ENCODE measurements at regions not wholly inside any gene's neighbourhood (a gene's known extent, or its start where the extent isn't known, plus 50 kb on each side); places are given as distances from the start of the nearest gene placed in this dataset.

DNA sequence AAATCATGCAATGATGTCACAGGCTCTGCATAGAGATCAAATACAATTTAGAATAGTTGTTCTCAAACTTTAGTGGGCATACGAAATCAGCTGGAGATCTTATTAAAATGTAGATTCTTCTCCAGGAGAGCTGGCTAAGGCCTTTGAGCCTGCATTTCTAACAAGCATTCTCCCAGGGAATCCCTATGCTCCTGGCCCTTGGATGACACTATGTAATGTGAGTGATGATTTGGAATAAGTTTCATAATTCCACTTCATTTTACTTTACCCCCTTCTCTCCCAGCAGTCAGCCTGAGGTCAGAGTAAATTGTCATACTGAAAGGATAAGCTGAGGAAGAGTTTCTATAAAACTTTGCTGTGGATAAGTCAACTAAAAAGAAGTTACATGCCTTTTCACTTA lies 189.1 kb downstream of the UBE2E3 start:
- ATAC-seq (ENCODE audit: insufficient read depth, low read depth) = no peak
- H3K4me1 ChIP-seq (ENCODE audit: insufficient read depth, low read length) = peaks cover 18% of the 10 kb centered on the region
- no peaks in the 10 kb centered on the region for H4K20me1 ChIP-seq (ENCODE audit: insufficient read depth, low read length)
- peaks cover 13% of the 10 kb centered on the region for H3K36me3 ChIP-seq (ENCODE audit: insufficient read depth, low read length)
- H3K9me3 ChIP-seq (ENCODE audit: insufficient read depth, low read length, severe bottlenecking) = peaks cover 19% of the 10 kb centered on the region
- H3K27me3 ChIP-seq (ENCODE audit: insufficient read depth, low read length, poor library complexity) = no peaks in the 10 kb centered on the region
- H3K4me2 ChIP-seq (ENCODE audit: insufficient read depth, low read length) = no peak overlapping the region
- H3K79me2 ChIP-seq (ENCODE audit: insufficient read depth, low read length) = peaks cover 6% of the 10 kb centered on the region; the same call in 1 of the 2 replicates
- no peak overlapping the region for H3K9ac ChIP-seq (ENCODE audit: low read depth, low read length)
- H2AFZ ChIP-seq (ENCODE audit: low read depth, low read length) = no peak overlapping the region
- no peak for DNase-seq
- TF ChIP-seq EZH2 (IDR thresholded peaks at IDR 0.05; ENCODE audit: borderline replicate concordance, low read depth, low read length, severe bottlenecking) = no peak
- TF ChIP-seq, protein P1, sequence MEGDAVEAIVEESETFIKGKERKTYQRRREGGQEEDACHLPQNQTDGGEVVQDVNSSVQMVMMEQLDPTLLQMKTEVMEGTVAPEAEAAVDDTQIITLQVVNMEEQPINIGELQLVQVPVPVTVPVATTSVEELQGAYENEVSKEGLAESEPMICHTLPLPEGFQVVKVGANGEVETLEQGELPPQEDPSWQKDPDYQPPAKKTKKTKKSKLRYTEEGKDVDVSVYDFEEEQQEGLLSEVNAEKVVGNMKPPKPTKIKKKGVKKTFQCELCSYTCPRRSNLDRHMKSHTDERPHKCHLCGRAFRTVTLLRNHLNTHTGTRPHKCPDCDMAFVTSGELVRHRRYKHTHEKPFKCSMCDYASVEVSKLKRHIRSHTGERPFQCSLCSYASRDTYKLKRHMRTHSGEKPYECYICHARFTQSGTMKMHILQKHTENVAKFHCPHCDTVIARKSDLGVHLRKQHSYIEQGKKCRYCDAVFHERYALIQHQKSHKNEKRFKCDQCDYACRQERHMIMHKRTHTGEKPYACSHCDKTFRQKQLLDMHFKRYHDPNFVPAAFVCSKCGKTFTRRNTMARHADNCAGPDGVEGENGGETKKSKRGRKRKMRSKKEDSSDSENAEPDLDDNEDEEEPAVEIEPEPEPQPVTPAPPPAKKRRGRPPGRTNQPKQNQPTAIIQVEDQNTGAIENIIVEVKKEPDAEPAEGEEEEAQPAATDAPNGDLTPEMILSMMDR (IDR thresholded peaks at IDR 0.05; ENCODE audit: borderline replicate concordance, extremely low read depth, low read length, poor library complexity, severe bottlenecking) = no peak
- H3K4me3 ChIP-seq (ENCODE audit: low read depth in 1 of 2, low read length in 2 of 2) = no peak overlapping the region
- H3K27ac ChIP-seq (ENCODE audit: low read length) = no peak overlapping the region

DNA sequence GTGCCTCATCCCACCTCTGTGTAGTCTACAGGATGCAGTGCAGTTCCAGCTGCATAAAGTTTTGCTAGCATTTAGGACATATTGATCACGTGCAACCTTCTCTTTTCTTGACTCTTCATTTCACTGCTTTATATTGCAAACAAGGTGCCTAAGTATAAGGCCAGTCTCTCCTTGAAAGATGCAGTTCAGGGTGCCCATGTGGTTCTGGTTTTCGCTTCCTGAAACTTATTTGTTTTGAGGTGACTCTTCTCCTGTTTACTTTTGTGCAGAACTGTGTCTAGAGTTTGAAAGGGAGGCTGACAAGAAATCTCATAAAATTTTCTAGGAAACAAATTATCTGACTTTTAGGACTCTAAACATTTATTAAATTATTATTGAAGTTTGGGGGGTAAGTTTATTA lies 189.9 kb downstream of the UBE2E3 start:
- peaks cover 6% of the 10 kb centered on the region; the same call in 1 of the 2 replicates for H3K79me2 ChIP-seq (ENCODE audit: insufficient read depth, low read length)
- H3K9ac ChIP-seq (ENCODE audit: low read depth, low read length) = no peak overlapping the region
- H2AFZ ChIP-seq (ENCODE audit: low read depth, low read length) = no peak overlapping the region
- H3K9me3 ChIP-seq (ENCODE audit: insufficient read depth, low read length, severe bottlenecking) = peaks cover 19% of the 10 kb centered on the region
- ATAC-seq (ENCODE audit: insufficient read depth, low read depth) = no peak
- peaks cover 13% of the 10 kb centered on the region for H3K36me3 ChIP-seq (ENCODE audit: insufficient read depth, low read length)
- H3K27me3 ChIP-seq (ENCODE audit: insufficient read depth, low read length, poor library complexity) = no peaks in the 10 kb centered on the region
- no peak overlapping the region for H3K4me3 ChIP-seq (ENCODE audit: low read depth in 1 of 2, low read length in 2 of 2)
- no peak overlapping the region for H3K4me2 ChIP-seq (ENCODE audit: insufficient read depth, low read length)
- H4K20me1 ChIP-seq (ENCODE audit: insufficient read depth, low read length) = no peaks in the 10 kb centered on the region
- no peak overlapping the region for H3K27ac ChIP-seq (ENCODE audit: low read length)
- TF ChIP-seq, protein P1 (IDR thresholded peaks at IDR 0.05; ENCODE audit: borderline replicate concordance, extremely low read depth, low read length, poor library complexity, severe bottlenecking) = no peak
- no peak for TF ChIP-seq EZH2 (IDR thresholded peaks at IDR 0.05; ENCODE audit: borderline replicate concordance, low read depth, low read length, severe bottlenecking)
- DNase-seq = no peak
- peaks cover 12% of the 10 kb centered on the region for H3K4me1 ChIP-seq (ENCODE audit: insufficient read depth, low read length)

DNA sequence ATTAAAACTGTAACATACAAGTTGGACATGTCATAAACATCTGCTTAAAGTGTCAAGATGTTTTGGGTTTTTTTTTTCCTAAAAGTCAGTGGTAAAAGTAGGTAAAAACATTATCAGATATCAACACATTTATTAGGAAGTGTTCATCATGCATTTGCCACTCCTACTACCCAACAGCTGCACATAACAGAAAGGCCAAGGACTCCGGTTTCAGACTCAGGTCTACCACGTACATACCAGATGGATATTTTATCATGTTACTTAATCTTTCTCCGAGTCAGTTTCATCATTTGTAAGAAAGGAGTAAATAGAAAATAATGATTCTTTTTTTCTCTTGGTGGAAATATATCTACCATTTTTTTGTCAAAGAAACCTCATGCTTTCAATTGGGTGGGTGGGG lies 192.3 kb downstream of the UBE2E3 start:
- Histone ChIP-seq H3K27ac (ENCODE audit: low read length) (no peak overlapping the region), H4K20me1 (ENCODE audit: insufficient read depth, low read length) (no peaks in the 10 kb centered on the region), H2AFZ (ENCODE audit: low read depth, low read length) (no peak overlapping the region), H3K4me2 (ENCODE audit: insufficient read depth, low read length) (no peak overlapping the region), H3K9me3 (ENCODE audit: insufficient read depth, low read length, severe bottlenecking) (peaks cover 5% of the 10 kb centered on the region), H3K27me3 (ENCODE audit: insufficient read depth, low read length, poor library complexity) (no peaks in the 10 kb centered on the region), H3K9ac (ENCODE audit: low read depth, low read length) (no peak overlapping the region), H3K79me2 (ENCODE audit: insufficient read depth, low read length) (peaks cover 6% of the 10 kb centered on the region; the same call in 1 of the 2 replicates), H3K36me3 (ENCODE audit: insufficient read depth, low read length) (0 out of 2 replicates have a peak, but pooled peaks cover 4% of the 10 kb centered on the region), H3K4me1 (ENCODE audit: insufficient read depth, low read length) (peaks cover 5% of the 10 kb centered on the region; the same call in 1 of the 2 replicates), H3K4me3 (ENCODE audit: low read depth in 1 of 2, low read length in 2 of 2) (no peak overlapping the region)
- DNase-seq (no peak), ATAC-seq (ENCODE audit: insufficient read depth, low read depth) (no peak)
- TF ChIP-seq, protein P1 (IDR thresholded peaks at IDR 0.05; ENCODE audit: borderline replicate concordance, extremely low read depth, low read length, poor library complexity, severe bottlenecking) = no peak
- TF ChIP-seq EZH2 (IDR thresholded peaks at IDR 0.05; ENCODE audit: borderline replicate concordance, low read depth, low read length, severe bottlenecking) = no peak
